GM12865 (cell line): ENCODE measurements at regions not wholly inside any gene's neighbourhood (a gene's known extent, or its start where the extent isn't known, plus 50 kb on each side); places are given as distances from the start of the nearest gene placed in this dataset.

Experiments
- DNase-seq: peaks from one replicate; pipeline ENCODE4 v3.0.0; 2010; ENCODE audit warnings: low read depth
- H3K4me3 ChIP-seq: 2 replicates; pipeline ENCODE4 v1.5.1; 2011; ENCODE audit warnings: mild to moderate bottlenecking, low read depth, low read length, control low read depth
- TF ChIP-seq, protein P1 (sequence below): IDR thresholded peaks from 2 replicates; pipeline ENCODE4 v1.5.1; 2011; ENCODE audit warnings: low read length, control low read depth, low read depth, inconsistent platforms; ENCODE audit not compliant: insufficient read depth; ENCODE audit errors: missing control alignments

DNA sequence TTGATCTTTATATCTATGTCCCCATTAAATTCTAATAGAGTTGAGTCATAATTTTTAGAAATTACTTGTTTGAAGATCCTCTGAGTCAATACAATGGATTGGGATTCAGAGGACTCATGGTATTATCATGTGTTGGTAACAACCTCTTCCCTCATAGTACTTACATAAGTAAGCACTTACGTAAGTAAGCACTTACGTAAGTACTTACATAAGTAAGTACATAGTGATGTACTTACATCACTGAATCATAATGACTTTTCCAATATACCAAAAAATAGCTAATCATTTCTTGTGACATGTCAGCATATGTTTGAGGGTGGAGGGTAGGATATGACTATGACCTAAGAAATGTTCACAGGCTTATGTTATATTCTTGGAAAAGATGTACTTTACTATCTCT is 740.5 kb downstream of the SORCS1 start:
- TF ChIP-seq, protein P1, sequence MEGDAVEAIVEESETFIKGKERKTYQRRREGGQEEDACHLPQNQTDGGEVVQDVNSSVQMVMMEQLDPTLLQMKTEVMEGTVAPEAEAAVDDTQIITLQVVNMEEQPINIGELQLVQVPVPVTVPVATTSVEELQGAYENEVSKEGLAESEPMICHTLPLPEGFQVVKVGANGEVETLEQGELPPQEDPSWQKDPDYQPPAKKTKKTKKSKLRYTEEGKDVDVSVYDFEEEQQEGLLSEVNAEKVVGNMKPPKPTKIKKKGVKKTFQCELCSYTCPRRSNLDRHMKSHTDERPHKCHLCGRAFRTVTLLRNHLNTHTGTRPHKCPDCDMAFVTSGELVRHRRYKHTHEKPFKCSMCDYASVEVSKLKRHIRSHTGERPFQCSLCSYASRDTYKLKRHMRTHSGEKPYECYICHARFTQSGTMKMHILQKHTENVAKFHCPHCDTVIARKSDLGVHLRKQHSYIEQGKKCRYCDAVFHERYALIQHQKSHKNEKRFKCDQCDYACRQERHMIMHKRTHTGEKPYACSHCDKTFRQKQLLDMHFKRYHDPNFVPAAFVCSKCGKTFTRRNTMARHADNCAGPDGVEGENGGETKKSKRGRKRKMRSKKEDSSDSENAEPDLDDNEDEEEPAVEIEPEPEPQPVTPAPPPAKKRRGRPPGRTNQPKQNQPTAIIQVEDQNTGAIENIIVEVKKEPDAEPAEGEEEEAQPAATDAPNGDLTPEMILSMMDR, result no peak
- no peak overlapping the region for H3K4me3 ChIP-seq
- no peak for DNase-seq

DNA sequence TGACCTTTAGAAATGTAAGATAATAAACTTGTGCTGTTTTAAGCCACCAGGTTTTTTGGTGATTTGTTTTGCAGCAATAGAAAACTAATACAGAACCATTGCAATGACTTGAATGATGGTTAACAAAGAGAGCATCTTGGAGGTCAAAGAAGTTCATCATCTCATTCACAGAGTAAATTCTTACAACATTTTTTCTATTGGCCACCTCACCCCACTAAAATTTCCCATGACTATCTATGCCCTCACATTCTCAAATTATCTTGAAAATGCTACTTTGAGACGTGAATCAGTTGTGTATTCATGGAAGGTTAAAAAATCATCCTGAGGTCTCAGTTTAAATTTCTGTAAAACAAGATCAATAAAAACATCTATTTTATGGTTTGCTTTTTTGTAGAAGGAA is 754.2 kb downstream of the SORCS1 start:
- TF ChIP-seq, protein P1, result no peak
- H3K4me3 ChIP-seq, result no peak overlapping the region
- DNase-seq, result no peak

DNA sequence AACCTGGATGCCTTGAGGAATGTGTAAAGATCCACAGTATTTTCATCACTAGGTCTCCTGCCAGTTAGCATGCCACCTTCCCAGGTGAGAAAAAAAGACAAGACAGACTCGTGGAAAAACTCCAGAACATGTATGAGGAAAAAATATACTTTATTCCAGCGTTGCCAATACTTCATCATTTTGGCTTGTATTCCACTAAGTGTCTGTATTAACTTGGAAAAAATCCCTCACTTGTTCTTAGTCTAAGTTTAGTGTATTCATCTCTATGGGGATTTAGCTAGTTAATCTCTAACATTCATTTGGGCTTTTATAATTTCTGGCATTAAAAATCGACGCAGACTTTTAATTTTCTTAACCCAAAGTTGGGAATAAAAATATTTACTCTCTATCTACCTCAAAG is 759.4 kb downstream of the SORCS1 start:
- no peak for DNase-seq
- no peak overlapping the region for H3K4me3 ChIP-seq
- TF ChIP-seq, protein P1, result no peak

DNA sequence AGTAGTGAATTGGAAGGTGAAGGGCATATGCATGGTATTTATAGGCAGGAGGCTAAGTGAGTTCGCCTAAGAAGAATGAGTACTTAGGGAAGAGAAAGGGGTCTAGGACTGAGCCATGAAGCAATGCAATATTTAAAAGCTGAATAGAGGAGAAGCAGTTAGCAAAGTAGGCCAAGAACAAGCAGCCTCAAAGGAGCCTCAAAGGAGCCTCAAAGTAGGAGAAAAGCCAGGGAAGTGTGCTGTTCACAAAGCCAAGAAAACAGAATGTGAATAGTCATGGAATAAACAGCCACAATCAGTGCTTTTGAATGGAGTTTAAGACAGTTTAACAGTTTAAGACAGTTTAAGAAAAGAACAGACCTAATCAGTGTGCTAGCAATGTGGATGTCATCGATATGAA is 762.0 kb downstream of the SORCS1 start:
- TF ChIP-seq, protein P1, result no peak
- H3K4me3 ChIP-seq, result no peak overlapping the region
- no peak for DNase-seq

DNA sequence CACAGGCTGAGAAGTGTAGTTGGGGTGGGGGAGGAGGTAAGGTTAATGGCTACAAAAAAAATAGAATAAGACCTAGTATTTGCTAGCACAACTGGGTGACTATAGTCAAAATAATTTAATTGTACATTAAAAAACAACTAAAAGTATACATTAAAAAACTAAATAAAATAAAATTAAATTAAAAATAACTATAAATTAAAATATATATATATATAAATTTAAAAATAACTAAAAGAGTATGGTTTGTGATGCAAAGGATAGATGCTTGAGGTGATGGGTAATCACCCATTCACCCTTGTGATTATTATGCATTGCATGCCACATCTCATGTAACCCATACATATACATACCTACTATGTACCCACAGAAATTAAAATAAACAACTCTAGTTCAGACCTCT is 762.5 kb downstream of the SORCS1 start:
- TF ChIP-seq, protein P1, result no peak
- no peak for DNase-seq
- no peak overlapping the region for H3K4me3 ChIP-seq

DNA sequence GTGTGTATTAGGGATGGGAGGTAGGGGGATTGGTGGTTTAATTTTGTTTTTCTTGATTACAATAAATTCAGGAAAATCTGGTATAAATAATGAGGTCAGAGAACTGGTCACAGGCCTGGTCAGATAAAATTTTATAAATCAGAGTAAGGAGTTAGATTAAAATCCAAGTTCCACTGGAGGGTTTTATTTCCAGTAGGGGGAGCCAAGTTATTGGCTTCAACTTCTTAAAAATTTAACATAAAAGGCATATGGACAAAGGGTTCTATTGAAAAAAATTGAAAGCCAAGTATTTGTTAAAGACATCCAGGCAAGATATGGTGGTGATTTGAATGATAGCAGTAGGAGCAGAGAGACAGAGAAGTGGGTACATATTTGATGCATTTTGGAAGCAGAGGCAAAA is 763.3 kb downstream of the SORCS1 start:
- no peak for DNase-seq
- H3K4me3 ChIP-seq, result no peak overlapping the region
- TF ChIP-seq, protein P1, result no peak

DNA sequence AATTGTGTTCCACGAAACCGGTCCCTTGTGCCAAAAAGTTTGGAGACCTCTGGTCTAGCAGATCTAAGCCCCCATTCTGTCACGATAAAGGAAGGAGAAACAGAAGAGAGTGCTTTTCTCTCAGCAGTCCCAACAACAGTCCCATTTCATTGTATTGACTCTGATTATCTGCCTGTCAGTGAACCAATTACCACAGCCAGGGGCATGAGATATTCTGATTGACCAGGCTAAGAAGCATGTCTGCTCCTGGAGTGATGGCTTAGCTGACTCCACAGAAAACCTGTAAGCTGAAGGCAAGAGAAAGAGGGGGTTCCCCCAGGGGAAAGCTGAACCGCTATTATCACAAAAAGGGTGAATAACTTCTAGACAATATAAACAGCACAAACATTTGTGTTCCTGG is 765.4 kb downstream of the SORCS1 start:
- no peak for DNase-seq
- TF ChIP-seq, protein P1, result no peak
- H3K4me3 ChIP-seq, result no peak overlapping the region
